ENCODE measurements at regions not wholly inside any gene's neighbourhood (a gene's known extent, or its start where the extent isn't known, plus 50 kb on each side); places are given as distances from the start of the nearest gene placed in this dataset.

DNA sequence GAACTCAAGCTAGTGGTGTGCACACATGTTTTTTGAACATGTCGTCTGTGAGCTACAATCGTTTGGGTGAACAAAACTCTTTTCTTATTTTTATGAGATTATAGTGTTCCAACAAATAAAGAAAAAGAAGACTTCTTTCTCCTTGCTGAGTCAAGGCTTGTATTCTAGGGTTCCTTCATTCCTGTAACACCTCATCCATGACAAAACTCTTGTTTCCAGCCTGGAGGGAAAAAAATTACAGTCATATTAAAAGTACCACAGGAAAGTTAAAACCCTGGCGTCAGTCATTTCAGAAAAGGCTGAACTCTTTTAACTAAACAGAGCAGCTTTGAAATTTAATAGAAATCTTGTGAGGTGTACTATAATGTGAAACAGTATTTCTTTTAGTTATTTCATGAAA is 79.2 kb upstream of the BOD1L1 start:
- TF ChIP-seq POLR2AphosphoS5 (IDR thresholded peaks at IDR 0.05) (no peak), POLR2A (IDR thresholded peaks at IDR 0.05) (no peak)
